ENCODE measurements at regions not wholly inside any gene's neighbourhood (a gene's known extent, or its start where the extent isn't known, plus 50 kb on each side); places are given as distances from the start of the nearest gene placed in this dataset.

GRCh38 chr2:23118313-23118712 lies 266.7 kb upstream of the KLHL29 start:
- in situ Hi-C loops (cut with HindIII; ENCODE audit: low pct_unique_long_range_greater_than_20kb, low sequenced_read_pairs) (no loop called here), intact Hi-C loops (cut with micrococcal nuclease; ENCODE audit: unreplicated experiment) (no loop called here)
- POLR2A ChIA-PET: no interaction called here
- no peaks in the 10 kb centered on the region for H3K36me3 ChIP-seq (ENCODE audit: control insufficient read depth, insufficient read depth, low read length)
- no peaks in the 10 kb centered on the region for H3K4me1 ChIP-seq (ENCODE audit: control insufficient read depth, insufficient read depth, low read length)
- no peaks in the 10 kb centered on the region for H3K9me3 ChIP-seq (ENCODE audit: control insufficient read depth, insufficient read depth, low read depth, low read length)
- ATAC-seq (no peak), DNase-seq (ENCODE audit: low read depth, low spot score) (no peak)
- CTCF ChIA-PET: no interaction called here
- H3K4me3 ChIP-seq (ENCODE audit: low read depth in 2 of 2, low read length in 2 of 2): no peak overlapping the region
- TF ChIP-seq TCF7L2 (IDR thresholded peaks at IDR 0.05; ENCODE audit: low read depth, low read length): no peak
- no peak for TF ChIP-seq POLR2AphosphoS5 (IDR thresholded peaks at IDR 0.05; ENCODE audit: low read depth, low read length)
- TF ChIP-seq, protein P1, sequence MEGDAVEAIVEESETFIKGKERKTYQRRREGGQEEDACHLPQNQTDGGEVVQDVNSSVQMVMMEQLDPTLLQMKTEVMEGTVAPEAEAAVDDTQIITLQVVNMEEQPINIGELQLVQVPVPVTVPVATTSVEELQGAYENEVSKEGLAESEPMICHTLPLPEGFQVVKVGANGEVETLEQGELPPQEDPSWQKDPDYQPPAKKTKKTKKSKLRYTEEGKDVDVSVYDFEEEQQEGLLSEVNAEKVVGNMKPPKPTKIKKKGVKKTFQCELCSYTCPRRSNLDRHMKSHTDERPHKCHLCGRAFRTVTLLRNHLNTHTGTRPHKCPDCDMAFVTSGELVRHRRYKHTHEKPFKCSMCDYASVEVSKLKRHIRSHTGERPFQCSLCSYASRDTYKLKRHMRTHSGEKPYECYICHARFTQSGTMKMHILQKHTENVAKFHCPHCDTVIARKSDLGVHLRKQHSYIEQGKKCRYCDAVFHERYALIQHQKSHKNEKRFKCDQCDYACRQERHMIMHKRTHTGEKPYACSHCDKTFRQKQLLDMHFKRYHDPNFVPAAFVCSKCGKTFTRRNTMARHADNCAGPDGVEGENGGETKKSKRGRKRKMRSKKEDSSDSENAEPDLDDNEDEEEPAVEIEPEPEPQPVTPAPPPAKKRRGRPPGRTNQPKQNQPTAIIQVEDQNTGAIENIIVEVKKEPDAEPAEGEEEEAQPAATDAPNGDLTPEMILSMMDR (IDR thresholded peaks at IDR 0.05): no peak
- no peak for TF ChIP-seq SIN3A (IDR thresholded peaks at IDR 0.05; ENCODE audit: borderline replicate concordance, insufficient read depth, low read depth, low read length)
- TF ChIP-seq REST (IDR thresholded peaks at IDR 0.05; ENCODE audit: insufficient read depth in 1 of 2, low read depth in 2 of 2, low read length in 1 of 2): no peak
- BruUV-seq (replicated peaks): no TSS peak
- H3K27ac ChIP-seq (ENCODE audit: low read length): no peak overlapping the region
- no peaks in the 10 kb centered on the region for H3K27me3 ChIP-seq (ENCODE audit: control insufficient read depth, insufficient read depth, low read length)

DNA sequence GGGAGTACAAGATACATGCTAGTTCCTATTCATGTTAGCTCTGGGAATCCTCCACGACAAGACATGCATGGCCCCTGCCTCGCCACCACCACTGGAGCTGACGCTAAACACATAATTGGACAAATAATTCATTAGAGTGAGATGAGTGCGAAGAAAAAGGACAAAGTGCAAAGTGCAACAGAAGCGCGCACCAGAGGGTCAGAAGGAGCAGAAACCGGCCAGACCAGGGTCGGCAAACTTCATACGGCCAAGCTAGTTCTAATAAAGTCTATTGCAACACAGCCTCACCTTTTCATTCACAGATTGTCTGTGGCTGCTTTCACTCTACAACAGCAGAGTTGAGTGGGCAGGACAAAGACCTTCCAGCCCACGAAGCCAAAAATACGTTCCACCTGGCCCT lies 266.1 kb upstream of the KLHL29 start:
- no peak for DNase-seq (ENCODE audit: low read depth, low spot score)
- in situ Hi-C loops (cut with HindIII; ENCODE audit: low pct_unique_long_range_greater_than_20kb, low sequenced_read_pairs): no loop called here
- Histone ChIP-seq H3K9me3 (ENCODE audit: control insufficient read depth, insufficient read depth, low read depth, low read length) (no peaks in the 10 kb centered on the region), H3K4me1 (ENCODE audit: control insufficient read depth, insufficient read depth, low read length) (no peaks in the 10 kb centered on the region), H3K4me3 (ENCODE audit: low read depth in 2 of 2, low read length in 2 of 2) (no peak overlapping the region), H3K36me3 (ENCODE audit: control insufficient read depth, insufficient read depth, low read length) (no peaks in the 10 kb centered on the region), H3K27ac (ENCODE audit: low read length) (no peak overlapping the region), H3K27me3 (ENCODE audit: control insufficient read depth, insufficient read depth, low read length) (no peaks in the 10 kb centered on the region)
- no peak for ATAC-seq
- TF ChIP-seq, protein P1 (IDR thresholded peaks at IDR 0.05): no peak
- TF ChIP-seq TCF7L2 (IDR thresholded peaks at IDR 0.05; ENCODE audit: low read depth, low read length) (no peak), SIN3A (IDR thresholded peaks at IDR 0.05; ENCODE audit: borderline replicate concordance, insufficient read depth, low read depth, low read length) (no peak), REST (IDR thresholded peaks at IDR 0.05; ENCODE audit: insufficient read depth in 1 of 2, low read depth in 2 of 2, low read length in 1 of 2) (no peak), POLR2AphosphoS5 (IDR thresholded peaks at IDR 0.05; ENCODE audit: low read depth, low read length) (no peak)
- CTCF ChIA-PET: no interaction called here
- intact Hi-C loops (cut with micrococcal nuclease; ENCODE audit: unreplicated experiment): no loop called here
- BruUV-seq (replicated peaks): no TSS peak
- POLR2A ChIA-PET: no interaction called here

All from Panc1 (cell line).